RWPE2 (cell line): ENCODE measurements at regions not wholly inside any gene's neighbourhood (a gene's known extent, or its start where the extent isn't known, plus 50 kb on each side); places are given as distances from the start of the nearest gene placed in this dataset.

Experiments used
- ATAC-seq: fragments of 200-7000 bp; cut with Tn5 transposase; 3 replicates; pipeline ENCODE4 v1.9.1; 2021; ENCODE audit warnings: low read depth
- DNase-seq: peaks from one replicate; pipeline ENCODE4 v3.0.0-alpha.2; 2020; ENCODE audit warnings: low spot score
- H3K27ac ChIP-seq: fragments of 450-650 bp; 2 replicates; pipeline ENCODE4 v1.5.1; 2017; ENCODE audit warnings: mild to moderate bottlenecking; ENCODE audit not compliant: poor library complexity, severe bottlenecking
- H3K27me3 ChIP-seq: fragments of 250-450 bp; sonication (Bioruptor Pico); 2 replicates; pipeline ENCODE4 v1.5.1; 2021; ENCODE audit warnings: mild to moderate bottlenecking, moderate library complexity; ENCODE audit not compliant: insufficient read depth, poor library complexity, severe bottlenecking
- H3K36me3 ChIP-seq: fragments of 250-450 bp; sonication (Bioruptor Pico); 2 replicates; pipeline ENCODE4 v1.5.1; 2020; ENCODE audit warnings: low read depth, mild to moderate bottlenecking, moderate library complexity
- H3K4me1 ChIP-seq: fragments of 250-450 bp; sonication (Bioruptor Pico); 2 replicates; pipeline ENCODE4 v1.5.1; 2021; ENCODE audit warnings: mild to moderate bottlenecking, moderate library complexity; ENCODE audit not compliant: insufficient read depth, poor library complexity, severe bottlenecking
- H3K4me3 ChIP-seq: fragments of 250-450 bp; sonication (Bioruptor Pico); 2 replicates; pipeline ENCODE4 v1.5.1; 2021; ENCODE audit warnings: mild to moderate bottlenecking, moderate library complexity; ENCODE audit not compliant: severe bottlenecking
- H3K9me3 ChIP-seq: fragments of 250-450 bp; sonication (Bioruptor Pico); 2 replicates; pipeline ENCODE4 v1.5.1; 2021; ENCODE audit warnings: mild to moderate bottlenecking, moderate library complexity; ENCODE audit not compliant: severe bottlenecking
- CTCF ChIP-seq: fragments of 450-650 bp; IDR thresholded peaks from one replicate; pipeline ENCODE4 v1.5.1; 2017; ENCODE audit warnings: mild to moderate bottlenecking, moderate library complexity; ENCODE audit not compliant: poor library complexity, severe bottlenecking

- H3K27ac ChIP-seq, result no peak overlapping the region
- H3K9me3 ChIP-seq, result no peaks in the 10 kb centered on the region
- peaks cover 11% of the 10 kb centered on the region for H3K4me1 ChIP-seq
- TF ChIP-seq CTCF, result no peak
- no peak overlapping the region for H3K4me3 ChIP-seq
- H3K36me3 ChIP-seq, result no peaks in the 10 kb centered on the region
- no peak for ATAC-seq
- H3K27me3 ChIP-seq, result no peaks in the 10 kb centered on the region
- no peak for DNase-seq
These were observed 163.7 kb downstream of the ESM1 start for GRCh38 chr5:54821445-54822323.

GRCh38 chr5:54820346-54821134 is 164.9 kb downstream of the ESM1 start:
- peaks cover 11% of the 10 kb centered on the region for H3K4me1 ChIP-seq
- no peaks in the 10 kb centered on the region for H3K36me3 ChIP-seq
- TF ChIP-seq CTCF, result no peak
- no peak overlapping the region for H3K27ac ChIP-seq
- H3K9me3 ChIP-seq, result no peaks in the 10 kb centered on the region
- ATAC-seq (no peak), DNase-seq (no peak)
- H3K27me3 ChIP-seq, result no peaks in the 10 kb centered on the region
- no peak overlapping the region for H3K4me3 ChIP-seq

GRCh38 chr5:54807421-54807820 is 178.0 kb downstream of the ESM1 start:
- peak overlapping the region; percentile 63 for H3K27ac ChIP-seq
- no peak for TF ChIP-seq CTCF
- DNase-seq (no peak), ATAC-seq (peak; percentile 96)
- H3K4me3 ChIP-seq, result no peak overlapping the region
- no peaks in the 10 kb centered on the region for H3K27me3 ChIP-seq
- peaks cover 9% of the 10 kb centered on the region for H3K4me1 ChIP-seq
- H3K9me3 ChIP-seq, result no peaks in the 10 kb centered on the region
- H3K36me3 ChIP-seq, result no peaks in the 10 kb centered on the region

- H3K4me3 ChIP-seq, result no peak overlapping the region
- DNase-seq, result no peak
- peaks cover 9% of the 10 kb centered on the region for H3K4me1 ChIP-seq
- TF ChIP-seq CTCF, result no peak
- no peak for ATAC-seq
- no peaks in the 10 kb centered on the region for H3K36me3 ChIP-seq
- no peaks in the 10 kb centered on the region for H3K9me3 ChIP-seq
- no peak overlapping the region for H3K27ac ChIP-seq
- H3K27me3 ChIP-seq, result no peaks in the 10 kb centered on the region
These were observed 180.9 kb downstream of the ESM1 start for GRCh38 chr5:54804521-54804920.

GRCh38 chr5:54804086-54804485 is 181.3 kb downstream of the ESM1 start:
- H3K27ac ChIP-seq, result no peak overlapping the region
- no peaks in the 10 kb centered on the region for H3K27me3 ChIP-seq
- ATAC-seq (no peak), DNase-seq (no peak)
- no peaks in the 10 kb centered on the region for H3K36me3 ChIP-seq
- no peaks in the 10 kb centered on the region for H3K9me3 ChIP-seq
- no peak overlapping the region for H3K4me3 ChIP-seq
- H3K4me1 ChIP-seq, result peaks cover 9% of the 10 kb centered on the region
- no peak for TF ChIP-seq CTCF
